ENCODE measurements at regions not wholly inside any gene's neighbourhood (a gene's known extent, or its start where the extent isn't known, plus 50 kb on each side); places are given as distances from the start of the nearest gene placed in this dataset.

DNA sequence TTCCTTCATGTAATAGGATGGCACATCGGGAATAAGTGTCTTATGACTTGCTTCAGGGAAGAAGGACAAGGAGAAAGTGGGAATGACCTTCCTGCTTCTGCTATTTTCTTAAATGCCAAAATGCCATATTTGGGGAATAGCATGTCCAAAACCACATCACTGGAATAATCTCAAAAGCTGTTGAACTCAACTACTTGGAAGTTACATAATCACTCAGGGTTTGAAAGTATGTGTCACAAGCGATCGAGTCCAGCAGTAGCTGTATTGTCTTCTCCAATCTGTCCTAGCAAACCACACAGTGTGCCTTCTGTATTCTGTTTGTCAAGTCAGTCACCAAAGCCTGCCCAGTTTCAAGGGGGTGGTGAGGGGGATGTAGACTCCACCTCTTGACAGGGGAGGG lies 58.3 kb upstream of the GADL1 start:
- ChIA-PET POLR2A (no interaction called here), CTCF (ENCODE audit: low intra/inter-chr PET ratio, low total read pairs) (no interaction called here)
- H4K20me1 ChIP-seq (ENCODE audit: insufficient read depth, low read length): no peaks in the 10 kb centered on the region
- no peak overlapping the region for H3K4me3 ChIP-seq (replicated peaks in 1 of 3; ENCODE audit: insufficient read depth in 1 of 3, low read depth in 2 of 3, low read length in 3 of 3)
- no peak for TF ChIP-seq ZNF850 (CRISPR knock-in tag; conservative IDR thresholded peaks at IDR 0.05)
- FAIRE-seq (no peak), DNase-seq (ENCODE audit: low spot score) (no peak), ATAC-seq (no peak)
- H2AFZ ChIP-seq (ENCODE audit: low read length): no peak overlapping the region
- H3K27me3 ChIP-seq (ENCODE audit: control insufficient read depth in 1 of 2, insufficient read depth in 2 of 2, low read length in 2 of 2): no peaks in the 10 kb centered on the region
- H3K36me3 ChIP-seq (replicated peaks in 1 of 2; ENCODE audit: control insufficient read depth in 1 of 2, insufficient read depth in 2 of 2, low read length in 2 of 2): no peaks in the 10 kb centered on the region
- no peak overlapping the region for H3K27ac ChIP-seq (ENCODE audit: extremely low read length, insufficient read depth, low read length)
- no peaks in the 10 kb centered on the region for H3K9me3 ChIP-seq (ENCODE audit: low read length)
- intact Hi-C loops (cut with micrococcal nuclease; ENCODE audit: unreplicated experiment) (no loop called here), in situ Hi-C loops (cut with HindIII; ENCODE audit: extremely low pct_ligation_motif_present, low pct_unique_long_range_greater_than_20kb) (no loop called here)
- H3K9ac ChIP-seq (ENCODE audit: insufficient read depth, low read depth, low read length): no peak overlapping the region
- WGBS (ENCODE audit: low lambda C conversion rate): 37% methylated on average over 3 of the region's 3 CpGs
- BruUV-seq (replicated peaks): no TSS peak
- no peaks in the 10 kb centered on the region for H3K79me2 ChIP-seq (ENCODE audit: insufficient read depth, low read length)
- no peaks in the 10 kb centered on the region for H3K4me1 ChIP-seq (ENCODE audit: insufficient read depth, low read length)
- H3K4me2 ChIP-seq (ENCODE audit: low read depth, low read length): no peak overlapping the region

DNA sequence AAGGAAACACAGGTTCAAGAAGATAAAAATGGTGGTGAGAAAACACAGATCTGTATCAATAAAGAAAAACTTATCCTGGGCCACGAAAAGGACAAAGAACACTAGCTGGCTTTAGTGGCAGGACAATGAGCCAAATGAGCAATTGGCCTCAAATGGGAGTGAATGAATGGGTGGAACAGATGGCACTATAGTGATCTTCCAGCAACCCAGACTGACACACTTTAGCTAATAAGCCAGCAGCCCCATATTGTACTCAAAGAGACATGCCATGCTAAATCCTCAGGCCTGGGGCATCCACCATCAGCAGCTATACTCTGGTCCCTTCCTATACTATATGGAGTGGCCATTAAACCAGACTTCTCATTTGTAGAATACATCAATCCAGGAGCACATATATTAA lies 60.0 kb upstream of the GADL1 start:
- H3K9me3 ChIP-seq (ENCODE audit: low read length): no peaks in the 10 kb centered on the region
- TF ChIP-seq NFIC (IDR thresholded peaks at IDR 0.05; ENCODE audit: low read length) (no peak), MED8 (CRISPR knock-in tag; IDR thresholded peaks at IDR 0.05; ENCODE audit: insufficient replicate concordance) (no peak), NR2F2 (IDR thresholded peaks at IDR 0.05; ENCODE audit: borderline replicate concordance, low read depth) (no peak)
- TF ChIP-seq, protein P1, sequence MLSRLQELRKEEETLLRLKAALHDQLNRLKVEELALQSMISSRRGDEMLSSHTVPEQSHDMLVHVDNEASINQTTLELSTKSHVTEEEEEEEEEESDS (CRISPR knock-in tag; IDR thresholded peaks at IDR 0.05; ENCODE audit: borderline replicate concordance): no peak
- POLR2A ChIA-PET: no interaction called here
- no peaks in the 10 kb centered on the region for H3K27me3 ChIP-seq (ENCODE audit: control insufficient read depth in 1 of 2, insufficient read depth in 2 of 2, low read length in 2 of 2)
- H3K4me3 ChIP-seq (replicated peaks in 1 of 3; ENCODE audit: insufficient read depth in 1 of 3, low read depth in 2 of 3, low read length in 3 of 3): no peak overlapping the region
- ATAC-seq (no peak), DNase-seq (ENCODE audit: low spot score) (no peak), FAIRE-seq (no peak)
- H3K4me2 ChIP-seq (ENCODE audit: low read depth, low read length): no peak overlapping the region
- no TSS peak for BruUV-seq (replicated peaks)
- in situ Hi-C loops (cut with HindIII; ENCODE audit: extremely low pct_ligation_motif_present, low pct_unique_long_range_greater_than_20kb) (no loop called here), intact Hi-C loops (cut with micrococcal nuclease; ENCODE audit: unreplicated experiment) (no loop called here)
- no peaks in the 10 kb centered on the region for H3K36me3 ChIP-seq (replicated peaks in 1 of 2; ENCODE audit: control insufficient read depth in 1 of 2, insufficient read depth in 2 of 2, low read length in 2 of 2)
- CTCF ChIA-PET (ENCODE audit: low intra/inter-chr PET ratio, low total read pairs): no interaction called here
- no peak overlapping the region for H2AFZ ChIP-seq (ENCODE audit: low read length)
- WGBS (ENCODE audit: low lambda C conversion rate): 0% methylated on average over 1 of the region's 1 CpG
- H3K4me1 ChIP-seq (ENCODE audit: insufficient read depth, low read length): no peaks in the 10 kb centered on the region
- H3K27ac ChIP-seq (ENCODE audit: extremely low read length, insufficient read depth, low read length): no peak overlapping the region
- no peak overlapping the region for H3K9ac ChIP-seq (ENCODE audit: insufficient read depth, low read depth, low read length)
- no peaks in the 10 kb centered on the region for H3K79me2 ChIP-seq (ENCODE audit: insufficient read depth, low read length)
- no peaks in the 10 kb centered on the region for H4K20me1 ChIP-seq (ENCODE audit: insufficient read depth, low read length)

Measured in HepG2 (cell line).